IMR-90 (cell line): ENCODE measurements at regions not wholly inside any gene's neighbourhood (a gene's known extent, or its start where the extent isn't known, plus 50 kb on each side); places are given as distances from the start of the nearest gene placed in this dataset.

ENCODE experiments used
- ATAC-seq: fragments of 200-7000 bp; cut with Tn5 transposase; 2 replicates; pipeline ENCODE4 v1.9.1; 2020; ENCODE audit warnings: low read depth, mild to moderate bottlenecking, moderate library complexity
- BruUV-seq: library from RNA; stranded (reverse); fragments of 400-500 nt; replicated peaks from 2 replicates; lab custom pipeline; 2021; lab: Mats Ljungman, UMichigan
- CTCF ChIA-PET: fragments of 300-600 bp; formaldehyde crosslinking; extraction: SDS; loops from one replicate; lab custom pipeline; 2021; ENCODE audit warnings: antibody characterized with exemption; lab: Yijun Ruan, JAX
- POLR2A ChIA-PET: fragments of 300-600 bp; sonication (Branson Sonifier 250); formaldehyde crosslinking; loops from one replicate; lab custom pipeline; 2022; ENCODE audit warnings: antibody characterized with exemption; ENCODE audit not compliant: unreplicated experiment; lab: Charles Lee
- DNase-seq: peaks from one replicate; pipeline ENCODE4 v3.0.0; 2013
- H2AFZ ChIP-seq: replicated peaks from 2 replicates; pipeline ENCODE3; 2013; ENCODE audit warnings: low read length, mild to moderate bottlenecking; ENCODE audit not compliant: poor library complexity
- H2AK5ac ChIP-seq: 2 replicates; pipeline ENCODE4 v1.6.1; 2013; ENCODE audit warnings: low read depth, low read length, inconsistent platforms
- H2AK9ac ChIP-seq: replicated peaks from 2 replicates; pipeline ENCODE3; 2013; ENCODE audit warnings: mild to moderate bottlenecking, low read depth, low read length, moderate library complexity; ENCODE audit not compliant: poor library complexity
- H2BK120ac ChIP-seq: 2 replicates; pipeline ENCODE4 v1.6.1; 2013; ENCODE audit warnings: low read depth, low read length, inconsistent platforms
- H2BK15ac ChIP-seq: 3 replicates; pipeline ENCODE4 v1.6.1; 2013; ENCODE audit warnings: low read depth, low read length, inconsistent platforms
- H2BK20ac ChIP-seq: 2 replicates; pipeline ENCODE4 v1.6.1; 2013; ENCODE audit warnings: low read depth, mild to moderate bottlenecking, inconsistent platforms, low read length, moderate library complexity
- H2BK5ac ChIP-seq: 2 replicates; pipeline ENCODE4 v1.6.1; 2013; ENCODE audit warnings: mild to moderate bottlenecking, low read depth, low read length, inconsistent platforms; ENCODE audit not compliant: poor library complexity, severe bottlenecking
- H3K14ac ChIP-seq: replicated peaks from 2 replicates; pipeline ENCODE4 v1.6.1; 2013; ENCODE audit warnings: low read depth, low read length, inconsistent platforms
- H3K18ac ChIP-seq: 2 replicates; pipeline ENCODE4 v1.6.1; 2013; ENCODE audit warnings: low read depth, low read length, control low read depth
- H3K23ac ChIP-seq: 2 replicates; pipeline ENCODE4 v1.6.1; 2013; ENCODE audit warnings: low read depth, low read length, inconsistent platforms
- H3K27ac ChIP-seq: 2 replicates; pipeline ENCODE4 v1.5.1; 2013; ENCODE audit warnings: mild to moderate bottlenecking, control low read depth, low read length; ENCODE audit not compliant: insufficient read depth
- H3K27me3 ChIP-seq: 2 replicates; pipeline ENCODE4 v1.6.1; 2013; ENCODE audit warnings: low read length; ENCODE audit not compliant: control insufficient read depth, insufficient read depth
- H3K36me3 ChIP-seq: 2 replicates; pipeline ENCODE4 v1.6.1; 2013; ENCODE audit warnings: low read length, mixed read lengths; ENCODE audit not compliant: control insufficient read depth, insufficient read depth
- H3K4ac ChIP-seq: 2 replicates; pipeline ENCODE4 v1.6.1; 2013; ENCODE audit warnings: low read depth, low read length, inconsistent platforms
- H3K4me1 ChIP-seq: 2 replicates; pipeline ENCODE4 v1.6.1; 2013; ENCODE audit warnings: low read length, mixed read lengths; ENCODE audit not compliant: control insufficient read depth, insufficient read depth
- H3K4me2 ChIP-seq: 2 replicates; pipeline ENCODE4 v1.6.1; 2013; ENCODE audit warnings: low read depth, mild to moderate bottlenecking, control low read depth, low read length, moderate library complexity
- H3K4me3 ChIP-seq: 2 replicates; pipeline ENCODE4 v1.5.1; 2013; ENCODE audit warnings: low read depth, mild to moderate bottlenecking, control low read depth, low read length, moderate library complexity; ENCODE audit not compliant: insufficient read depth
- H3K56ac ChIP-seq: 2 replicates; pipeline ENCODE4 v1.6.1; 2013; ENCODE audit warnings: low read length, inconsistent platforms; ENCODE audit not compliant: insufficient read depth; ENCODE audit errors: extremely low read depth
- H3K79me1 ChIP-seq, 2 experiments: 2 replicates each; pipeline ENCODE4 v1.6.1; 2013; ENCODE audit warnings: low read length in 2 of 2, inconsistent platforms in 1 of 2, low read depth in 1 of 2
- H3K9ac ChIP-seq: 2 replicates; pipeline ENCODE4 v1.6.1; 2013; ENCODE audit warnings: low read depth, low read length, control low read depth
- H3K9me1 ChIP-seq: 2 replicates; pipeline ENCODE4 v1.6.1; 2013; ENCODE audit warnings: low read length, inconsistent platforms; ENCODE audit not compliant: insufficient read depth
- H3K9me3 ChIP-seq: 2 replicates; pipeline ENCODE4 v1.6.1; 2013; ENCODE audit warnings: low read length; ENCODE audit not compliant: control insufficient read depth, insufficient read depth
- H4K20me1 ChIP-seq: 2 replicates; pipeline ENCODE4 v1.6.1; 2013; ENCODE audit warnings: low read length, inconsistent platforms; ENCODE audit not compliant: insufficient read depth
- H4K5ac ChIP-seq: 2 replicates; pipeline ENCODE4 v1.6.1; 2013; ENCODE audit warnings: mild to moderate bottlenecking, low read depth, low read length, control low read depth
- H4K8ac ChIP-seq, 2 experiments: 2 replicates each; pipeline ENCODE4 v1.6.1; 2013; ENCODE audit warnings: low read depth in 2 of 2, low read length in 2 of 2, control low read depth in 1 of 2, inconsistent platforms in 1 of 2
- H4K91ac ChIP-seq: 2 replicates; pipeline ENCODE4 v1.6.1; 2013; ENCODE audit warnings: low read depth, low read length, inconsistent platforms; ENCODE audit not compliant: insufficient read depth
- BHLHE40 ChIP-seq: fragments of 150-350 bp; IDR thresholded peaks from 2 replicates; pipeline ENCODE4 v1.6.1; 2016; ENCODE audit warnings: mild to moderate bottlenecking, low read depth, low read length
- CEBPB ChIP-seq: IDR thresholded peaks from 2 replicates; pipeline ENCODE4 v1.6.1; 2012; ENCODE audit warnings: low read depth, low read length, improper control_type of control experiment
- CHD1 ChIP-seq: IDR thresholded peaks from 2 replicates; pipeline ENCODE4 v1.6.1; 2012; ENCODE audit warnings: low read depth, low read length, improper control_type of control experiment
- ELK1 ChIP-seq: fragments of 150-350 bp; IDR thresholded peaks from 2 replicates; pipeline ENCODE4 v1.6.1; 2016; ENCODE audit warnings: low read depth, mild to moderate bottlenecking, low read length, moderate library complexity, borderline replicate concordance
- FOS ChIP-seq: fragments of 150-350 bp; IDR thresholded peaks from 2 replicates; pipeline ENCODE4 v1.6.1; 2016; ENCODE audit warnings: low read depth, low read length
- MAFK ChIP-seq: IDR thresholded peaks from 2 replicates; pipeline ENCODE4 v1.6.1; 2012; ENCODE audit warnings: low read depth, low read length, improper control_type of control experiment
- MAZ ChIP-seq: IDR thresholded peaks from 2 replicates; pipeline ENCODE4 v1.6.1; 2012; ENCODE audit warnings: low read depth, mild to moderate bottlenecking, low read length, improper control_type of control experiment, moderate library complexity, borderline replicate concordance
- MXI1 ChIP-seq: IDR thresholded peaks from 2 replicates; pipeline ENCODE4 v1.6.1; 2012; ENCODE audit warnings: low read depth, mild to moderate bottlenecking, low read length, moderate library complexity, borderline replicate concordance
- NFE2L2 ChIP-seq: fragments of 150-350 bp; IDR thresholded peaks from 2 replicates; pipeline ENCODE4 v1.6.1; 2016; ENCODE audit warnings: low read depth, mild to moderate bottlenecking, low read length
- POLR2A ChIP-seq: IDR thresholded peaks from 2 replicates; pipeline ENCODE4 v1.6.1; 2012; ENCODE audit warnings: mild to moderate bottlenecking, low read depth, low read length
- RAD21 ChIP-seq: IDR thresholded peaks from 2 replicates; pipeline ENCODE4 v1.6.1; 2012; ENCODE audit warnings: low read length, improper control_type of control experiment
- RCOR1 ChIP-seq: IDR thresholded peaks from 2 replicates; pipeline ENCODE4 v1.6.1; 2012; ENCODE audit warnings: mild to moderate bottlenecking, low read length, improper control_type of control experiment; ENCODE audit not compliant: insufficient replicate concordance
- RFX5 ChIP-seq: IDR thresholded peaks from 2 replicates; pipeline ENCODE4 v1.8.0; 2012; ENCODE audit warnings: low read depth, mild to moderate bottlenecking, low read length, moderate library complexity
- SMC3 ChIP-seq: fragments of 150-350 bp; IDR thresholded peaks from 2 replicates; pipeline ENCODE4 v1.6.1; 2016; ENCODE audit warnings: low read depth, mild to moderate bottlenecking, antibody characterized with exemption, low read length, moderate library complexity
- USF2 ChIP-seq: fragments of 150-350 bp; IDR thresholded peaks from 2 replicates; pipeline ENCODE4 v1.6.1; 2017; ENCODE audit warnings: mild to moderate bottlenecking, antibody characterized with exemption, low read length, low read depth
- whole genome bisulfite sequencing, 2 experiments: methylation state at CpG; one replicate each; pipeline versions ENCODE4 v1.1.5 to v1.1.7; 2013; ENCODE audit warnings: missing lambda C conversion rate in 2 of 2; ENCODE audit not compliant: insufficient read length in 1 of 2; ENCODE audit errors: extremely low coverage in 2 of 2; 5-methylcytosine and 5-hydroxymethylcytosine counted together
- dilution Hi-C: fragments of 300-500 bp; cut with HindIII; formaldehyde crosslinking; loops from one replicate; pipeline ENCODE4 v1.14.3; 2018; ENCODE audit warnings: low sequenced_read_pairs; ENCODE audit not compliant: unreplicated experiment
- in situ Hi-C: fragments of 300-500 bp; cut with MboI; formaldehyde crosslinking; loops from 3 replicates; pipeline ENCODE4 v1.14.3; 2019; ENCODE audit warnings: low sequenced_read_pairs, inconsistent platforms, mixed read lengths
- intact Hi-C: fragments of 100-400 bp; cut with micrococcal nuclease; formaldehyde crosslinking; loops from 2 replicates; pipeline ENCODE4 v1.10.0; 2022
- TF ChIP-seq, protein P1 (sequence below): conservative IDR thresholded peaks from 2 replicates; pipeline ENCODE4 v1.5.1; 2012; ENCODE audit warnings: mild to moderate bottlenecking, low read depth, low read length, improper control_type of control experiment

- DNase-seq (no peak), ATAC-seq (no peak)
- H3K9me1 ChIP-seq = no peaks in the 10 kb centered on the region
- BruUV-seq = no TSS peak
- no peak overlapping the region for H2BK5ac ChIP-seq
- no peak overlapping the region for H3K4ac ChIP-seq
- no peak overlapping the region for H4K5ac ChIP-seq
- H3K23ac ChIP-seq = no peak overlapping the region
- no peak overlapping the region for H3K56ac ChIP-seq
- no peak overlapping the region for H3K27ac ChIP-seq
- H4K91ac ChIP-seq = no peak overlapping the region
- H3K9me3 ChIP-seq = no peaks in the 10 kb centered on the region
- WGBS, 2 experiments = no CpG with 5 or more reads among the region's 5 CpGs
- H3K14ac ChIP-seq = no peak overlapping the region
- TF ChIP-seq RCOR1 (no peak), MAFK (no peak), NFE2L2 (no peak), POLR2A (no peak), USF2 (no peak), MAZ (no peak), RFX5 (no peak), CHD1 (no peak), BHLHE40 (no peak), MXI1 (no peak), RAD21 (no peak), FOS (no peak), CEBPB (no peak), SMC3 (no peak), ELK1 (no peak)
- TF ChIP-seq, protein P1, sequence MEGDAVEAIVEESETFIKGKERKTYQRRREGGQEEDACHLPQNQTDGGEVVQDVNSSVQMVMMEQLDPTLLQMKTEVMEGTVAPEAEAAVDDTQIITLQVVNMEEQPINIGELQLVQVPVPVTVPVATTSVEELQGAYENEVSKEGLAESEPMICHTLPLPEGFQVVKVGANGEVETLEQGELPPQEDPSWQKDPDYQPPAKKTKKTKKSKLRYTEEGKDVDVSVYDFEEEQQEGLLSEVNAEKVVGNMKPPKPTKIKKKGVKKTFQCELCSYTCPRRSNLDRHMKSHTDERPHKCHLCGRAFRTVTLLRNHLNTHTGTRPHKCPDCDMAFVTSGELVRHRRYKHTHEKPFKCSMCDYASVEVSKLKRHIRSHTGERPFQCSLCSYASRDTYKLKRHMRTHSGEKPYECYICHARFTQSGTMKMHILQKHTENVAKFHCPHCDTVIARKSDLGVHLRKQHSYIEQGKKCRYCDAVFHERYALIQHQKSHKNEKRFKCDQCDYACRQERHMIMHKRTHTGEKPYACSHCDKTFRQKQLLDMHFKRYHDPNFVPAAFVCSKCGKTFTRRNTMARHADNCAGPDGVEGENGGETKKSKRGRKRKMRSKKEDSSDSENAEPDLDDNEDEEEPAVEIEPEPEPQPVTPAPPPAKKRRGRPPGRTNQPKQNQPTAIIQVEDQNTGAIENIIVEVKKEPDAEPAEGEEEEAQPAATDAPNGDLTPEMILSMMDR = no peak
- no peak overlapping the region for H2BK120ac ChIP-seq
- no peak overlapping the region for H3K4me2 ChIP-seq
- intact Hi-C loops (no loop called here), in situ Hi-C loops (no loop called here), dilution Hi-C loops (no loop called here)
- POLR2A ChIA-PET = no interaction called here
- H3K79me1 ChIP-seq = no peaks in the 10 kb centered on the region
- CTCF ChIA-PET = no interaction called here
- no peak overlapping the region for H2BK20ac ChIP-seq
- H4K20me1 ChIP-seq = no peaks in the 10 kb centered on the region
- H2AK9ac ChIP-seq = no peak overlapping the region
- H2BK15ac ChIP-seq = no peak overlapping the region
- H3K18ac ChIP-seq = no peak overlapping the region
- no peak overlapping the region for H3K9ac ChIP-seq
- H2AFZ ChIP-seq = no peak overlapping the region
- H4K8ac ChIP-seq = no peak overlapping the region
- H2AK5ac ChIP-seq = no peak overlapping the region
- peaks cover 4% of the 10 kb centered on the region for H3K27me3 ChIP-seq
- H3K36me3 ChIP-seq = no peaks in the 10 kb centered on the region
- H3K4me3 ChIP-seq = no peak overlapping the region
- no peaks in the 10 kb centered on the region for H3K4me1 ChIP-seq
Observed at GRCh38 chr12:105759149-105759548, 379.6 kb downstream of the NUAK1 start.
